ENCODE measurements at regions not wholly inside any gene's neighbourhood (a gene's known extent, or its start where the extent isn't known, plus 50 kb on each side); places are given as distances from the start of the nearest gene placed in this dataset.

DNA sequence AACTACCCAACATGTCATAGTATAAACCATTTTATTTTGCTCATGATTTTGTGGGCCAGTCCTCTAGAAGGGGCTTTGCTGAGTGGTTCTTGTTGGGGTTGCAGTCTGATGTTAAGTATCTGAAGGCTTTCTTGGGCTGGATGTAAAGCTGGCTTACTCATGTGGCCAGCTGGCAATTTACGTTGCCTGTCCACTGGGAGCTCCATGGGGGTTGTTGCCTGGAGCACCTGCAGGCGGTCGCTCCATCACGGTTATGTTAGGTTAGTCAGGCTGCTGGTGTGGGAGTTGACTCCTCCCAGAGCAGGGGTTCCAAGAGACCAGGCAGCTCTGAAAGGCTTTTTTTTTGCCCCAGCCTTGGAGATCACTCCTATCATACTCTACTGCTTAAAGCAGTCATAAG, 98.1 kb downstream of the NR1D2 start:
- Histone ChIP-seq H3K36me3 (no peaks in the 10 kb centered on the region), H3K4me1 (peaks cover 29% of the 10 kb centered on the region), H3K27ac (replicated peaks) (peak overlapping the region; percentile 84), H3K4me3 (peak overlapping the region; percentile 46), H3K27me3 (ENCODE audit: low read depth) (no peaks in the 10 kb centered on the region), H3K9me3 (replicated peaks) (no peaks in the 10 kb centered on the region)
- intact Hi-C loops (cut with micrococcal nuclease): no loop called here
- DNase-seq: no peak
- TF ChIP-seq, protein P1, sequence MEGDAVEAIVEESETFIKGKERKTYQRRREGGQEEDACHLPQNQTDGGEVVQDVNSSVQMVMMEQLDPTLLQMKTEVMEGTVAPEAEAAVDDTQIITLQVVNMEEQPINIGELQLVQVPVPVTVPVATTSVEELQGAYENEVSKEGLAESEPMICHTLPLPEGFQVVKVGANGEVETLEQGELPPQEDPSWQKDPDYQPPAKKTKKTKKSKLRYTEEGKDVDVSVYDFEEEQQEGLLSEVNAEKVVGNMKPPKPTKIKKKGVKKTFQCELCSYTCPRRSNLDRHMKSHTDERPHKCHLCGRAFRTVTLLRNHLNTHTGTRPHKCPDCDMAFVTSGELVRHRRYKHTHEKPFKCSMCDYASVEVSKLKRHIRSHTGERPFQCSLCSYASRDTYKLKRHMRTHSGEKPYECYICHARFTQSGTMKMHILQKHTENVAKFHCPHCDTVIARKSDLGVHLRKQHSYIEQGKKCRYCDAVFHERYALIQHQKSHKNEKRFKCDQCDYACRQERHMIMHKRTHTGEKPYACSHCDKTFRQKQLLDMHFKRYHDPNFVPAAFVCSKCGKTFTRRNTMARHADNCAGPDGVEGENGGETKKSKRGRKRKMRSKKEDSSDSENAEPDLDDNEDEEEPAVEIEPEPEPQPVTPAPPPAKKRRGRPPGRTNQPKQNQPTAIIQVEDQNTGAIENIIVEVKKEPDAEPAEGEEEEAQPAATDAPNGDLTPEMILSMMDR (IDR thresholded peaks at IDR 0.05; ENCODE audit: borderline replicate concordance): no peak

DNA sequence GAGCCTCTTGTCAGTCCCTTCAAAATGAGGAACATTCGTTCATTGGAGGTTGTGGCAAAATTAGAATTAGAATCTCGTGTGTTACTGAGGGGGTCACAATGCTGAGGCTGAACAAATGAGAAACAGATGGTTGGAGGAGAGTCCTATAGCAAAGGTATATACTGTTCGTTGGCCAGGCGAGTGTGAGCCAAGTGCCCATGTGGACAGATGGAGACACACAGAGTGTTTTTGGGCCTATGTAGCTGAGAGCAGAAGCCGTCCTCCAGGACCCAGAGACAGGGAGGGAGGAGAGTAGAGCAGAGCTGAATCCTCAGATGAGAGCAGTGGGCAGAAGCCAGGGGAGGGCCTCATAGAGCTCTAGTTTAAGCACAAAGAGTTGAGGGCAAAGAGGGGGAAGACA, 98.9 kb downstream of the NR1D2 start:
- Histone ChIP-seq H3K27me3 (ENCODE audit: low read depth) (no peaks in the 10 kb centered on the region), H3K27ac (replicated peaks) (no peak overlapping the region), H3K4me1 (peaks cover 29% of the 10 kb centered on the region), H3K9me3 (replicated peaks) (no peaks in the 10 kb centered on the region), H3K4me3 (no peak overlapping the region), H3K36me3 (no peaks in the 10 kb centered on the region)
- intact Hi-C loops (cut with micrococcal nuclease): no loop called here
- TF ChIP-seq, protein P1 (IDR thresholded peaks at IDR 0.05; ENCODE audit: borderline replicate concordance): no peak
- DNase-seq: no peak

DNA sequence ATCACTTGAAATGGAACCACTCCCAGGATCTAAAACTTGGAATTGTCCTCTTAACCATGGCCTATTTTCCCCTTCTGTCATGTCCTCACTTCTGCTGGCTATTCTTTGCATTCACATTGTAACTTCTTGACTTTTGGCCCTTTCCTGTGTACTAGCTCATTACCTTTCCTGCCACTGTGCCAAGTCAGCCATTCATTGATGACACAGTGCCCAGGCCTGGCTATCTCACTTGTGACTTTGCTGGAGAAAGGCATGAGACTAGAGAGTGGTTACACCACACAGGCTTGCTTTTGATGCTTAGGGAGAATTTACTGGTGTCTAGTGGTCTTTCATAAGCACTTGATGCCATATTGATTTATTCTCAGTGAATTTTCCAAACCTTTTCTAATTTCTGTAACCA, 101.1 kb downstream of the NR1D2 start:
- Histone ChIP-seq H3K27ac (replicated peaks) (no peak overlapping the region), H3K9me3 (replicated peaks) (no peaks in the 10 kb centered on the region), H3K27me3 (ENCODE audit: low read depth) (no peaks in the 10 kb centered on the region), H3K4me1 (peaks cover 29% of the 10 kb centered on the region), H3K36me3 (no peaks in the 10 kb centered on the region), H3K4me3 (no peak overlapping the region)
- no peak for DNase-seq
- intact Hi-C loops (cut with micrococcal nuclease): no loop called here
- TF ChIP-seq, protein P1 (IDR thresholded peaks at IDR 0.05; ENCODE audit: borderline replicate concordance): no peak

DNA sequence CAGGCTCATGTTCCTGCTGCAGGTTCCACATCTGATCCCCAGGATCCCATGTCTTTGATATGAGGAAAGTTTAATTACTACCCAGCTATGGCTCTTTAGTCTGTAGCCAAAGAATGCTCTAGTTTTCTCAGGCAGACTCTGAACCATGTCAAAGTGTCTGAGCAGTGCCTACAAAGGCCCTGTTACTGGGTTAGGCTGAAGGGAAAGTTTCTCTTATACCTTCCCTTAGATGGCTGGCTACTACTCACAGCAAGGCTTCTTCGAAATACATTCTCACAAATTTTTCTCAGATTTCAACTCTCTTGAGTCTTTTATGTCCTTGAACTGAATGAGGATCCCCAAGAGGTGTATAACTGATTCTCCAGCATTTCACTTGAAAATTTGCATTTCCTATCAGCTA, 102.4 kb downstream of the NR1D2 start:
- TF ChIP-seq, protein P1 (IDR thresholded peaks at IDR 0.05; ENCODE audit: borderline replicate concordance): no peak
- Histone ChIP-seq H3K4me1 (peaks cover 18% of the 10 kb centered on the region), H3K27ac (replicated peaks) (peak overlapping the region; percentile 53), H3K36me3 (no peaks in the 10 kb centered on the region), H3K4me3 (no peak overlapping the region), H3K27me3 (ENCODE audit: low read depth) (no peaks in the 10 kb centered on the region), H3K9me3 (replicated peaks) (no peaks in the 10 kb centered on the region)
- DNase-seq: no peak
- intact Hi-C loops (cut with micrococcal nuclease): no loop called here

DNA sequence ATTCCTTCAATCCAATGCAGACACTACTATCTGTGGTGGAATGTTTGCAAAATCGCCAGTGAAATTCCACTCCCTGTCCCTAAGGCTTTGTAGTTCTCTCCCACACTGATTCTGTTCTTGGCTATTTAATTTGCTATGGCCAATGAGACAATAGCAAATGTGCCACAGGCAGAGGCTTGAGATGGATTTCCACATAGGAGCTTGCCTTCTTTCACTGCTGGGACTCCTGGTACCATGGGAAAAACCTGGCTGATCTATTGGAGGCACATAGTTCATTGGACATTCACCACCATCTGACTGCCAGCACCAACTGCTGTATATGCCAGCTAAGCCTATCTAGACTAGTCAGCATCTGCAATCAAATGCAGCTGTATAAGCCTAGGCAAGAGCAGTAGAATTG, 103.8 kb downstream of the NR1D2 start:
- Histone ChIP-seq H3K9me3 (replicated peaks) (no peaks in the 10 kb centered on the region), H3K27ac (replicated peaks) (no peak overlapping the region), H3K27me3 (ENCODE audit: low read depth) (no peaks in the 10 kb centered on the region), H3K4me3 (no peak overlapping the region), H3K36me3 (no peaks in the 10 kb centered on the region), H3K4me1 (peaks cover 8% of the 10 kb centered on the region)
- intact Hi-C loops (cut with micrococcal nuclease): no loop called here
- DNase-seq: no peak
- TF ChIP-seq, protein P1 (IDR thresholded peaks at IDR 0.05; ENCODE audit: borderline replicate concordance): no peak

DNA sequence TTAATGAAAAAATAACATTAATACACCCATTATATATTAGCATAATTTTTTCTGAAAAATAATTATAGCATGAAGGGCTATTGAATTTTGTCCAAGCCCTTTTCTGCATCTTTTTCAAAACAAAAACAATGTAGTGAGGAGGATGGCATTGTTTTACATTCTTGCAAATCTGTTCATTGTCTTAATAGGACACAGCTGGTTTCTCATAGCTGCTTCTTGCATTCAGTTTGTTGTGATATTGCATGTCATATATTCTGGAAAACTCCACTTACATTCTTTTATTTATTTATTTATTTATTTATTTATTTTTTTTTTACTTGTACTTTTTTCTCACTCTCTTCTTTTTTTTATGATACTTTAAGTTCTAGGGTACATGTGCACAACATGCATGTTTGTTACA, 107.4 kb downstream of the NR1D2 start:
- H3K9me3 ChIP-seq (replicated peaks): no peaks in the 10 kb centered on the region
- H3K4me3 ChIP-seq: no peak overlapping the region
- no peaks in the 10 kb centered on the region for H3K27me3 ChIP-seq (ENCODE audit: low read depth)
- no peaks in the 10 kb centered on the region for H3K36me3 ChIP-seq
- H3K27ac ChIP-seq (replicated peaks): no peak overlapping the region
- DNase-seq: no peak
- intact Hi-C loops (cut with micrococcal nuclease): no loop called here
- TF ChIP-seq, protein P1 (IDR thresholded peaks at IDR 0.05; ENCODE audit: borderline replicate concordance): no peak
- H3K4me1 ChIP-seq: peaks cover 7% of the 10 kb centered on the region

Measured in left ventricle myocardium inferior (tissue), 1 donor.